Brain microvascular endothelial cell (primary cell): ENCODE measurements at regions not wholly inside any gene's neighbourhood (a gene's known extent, or its start where the extent isn't known, plus 50 kb on each side); places are given as distances from the start of the nearest gene placed in this dataset.
"Not testable (repeated sequence)": the region's sequence is repeated elsewhere in the genome, so short reads cannot be mapped to it uniquely, and the experiment has no call there.

Experiments
- DNase-seq: peaks from one replicate; pipeline ENCODE4 v3.0.0-alpha.2; 2020
- H3K27ac ChIP-seq: fragments of 250-450 bp; sonication (Bioruptor Pico); 2 replicates; pipeline ENCODE4 v1.5.1; 2020; ENCODE audit warnings: mild to moderate bottlenecking, moderate library complexity
- H3K27me3 ChIP-seq: fragments of 250-450 bp; sonication (Bioruptor Pico); replicated peaks from 2 replicates; pipeline ENCODE4 v1.5.1; 2020; ENCODE audit warnings: mild to moderate bottlenecking
- H3K36me3 ChIP-seq: fragments of 250-450 bp; sonication (Bioruptor Pico); replicated peaks from 2 replicates; pipeline ENCODE4 v1.5.1; 2020; ENCODE audit warnings: mild to moderate bottlenecking
- H3K4me3 ChIP-seq: 2 replicates; pipeline ENCODE4 v1.5.1; 2011; ENCODE audit warnings: low read depth, mild to moderate bottlenecking, control low read depth, low read length, moderate library complexity
- in situ Hi-C: cut with HindIII; loops from 2 replicates; pipeline ENCODE4 v1.10.0; 2017; ENCODE audit warnings: low sequenced_read_pairs, low pct_ligation_motif_present
- TF ChIP-seq, protein P1 (sequence below): IDR thresholded peaks from 2 replicates; pipeline ENCODE4 v1.5.1; 2011; ENCODE audit warnings: low read depth, mild to moderate bottlenecking, moderate library complexity, low read length, control low read depth, inconsistent platforms; ENCODE audit errors: missing control alignments

DNA sequence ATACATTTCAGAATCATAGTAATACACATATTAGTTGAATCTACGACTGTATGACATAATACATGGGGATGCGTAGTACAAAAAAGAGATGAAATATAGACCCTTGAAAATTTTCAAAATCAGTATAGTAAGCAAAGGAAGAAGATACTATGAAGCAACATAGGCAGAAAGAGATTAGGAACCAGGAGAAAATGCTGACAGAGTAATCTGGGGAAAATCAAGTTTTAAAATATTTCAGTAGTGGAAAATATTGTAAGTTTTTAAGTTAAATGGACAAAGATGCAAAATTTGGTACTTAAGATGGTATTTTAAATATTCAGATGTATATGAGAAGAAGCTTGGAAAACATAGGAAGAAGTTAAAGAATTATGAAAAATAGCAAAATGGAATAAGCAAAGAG, 915.6 kb upstream of the LRFN5 start:
- no peaks in the 10 kb centered on the region for H3K36me3 ChIP-seq
- TF ChIP-seq, protein P1, sequence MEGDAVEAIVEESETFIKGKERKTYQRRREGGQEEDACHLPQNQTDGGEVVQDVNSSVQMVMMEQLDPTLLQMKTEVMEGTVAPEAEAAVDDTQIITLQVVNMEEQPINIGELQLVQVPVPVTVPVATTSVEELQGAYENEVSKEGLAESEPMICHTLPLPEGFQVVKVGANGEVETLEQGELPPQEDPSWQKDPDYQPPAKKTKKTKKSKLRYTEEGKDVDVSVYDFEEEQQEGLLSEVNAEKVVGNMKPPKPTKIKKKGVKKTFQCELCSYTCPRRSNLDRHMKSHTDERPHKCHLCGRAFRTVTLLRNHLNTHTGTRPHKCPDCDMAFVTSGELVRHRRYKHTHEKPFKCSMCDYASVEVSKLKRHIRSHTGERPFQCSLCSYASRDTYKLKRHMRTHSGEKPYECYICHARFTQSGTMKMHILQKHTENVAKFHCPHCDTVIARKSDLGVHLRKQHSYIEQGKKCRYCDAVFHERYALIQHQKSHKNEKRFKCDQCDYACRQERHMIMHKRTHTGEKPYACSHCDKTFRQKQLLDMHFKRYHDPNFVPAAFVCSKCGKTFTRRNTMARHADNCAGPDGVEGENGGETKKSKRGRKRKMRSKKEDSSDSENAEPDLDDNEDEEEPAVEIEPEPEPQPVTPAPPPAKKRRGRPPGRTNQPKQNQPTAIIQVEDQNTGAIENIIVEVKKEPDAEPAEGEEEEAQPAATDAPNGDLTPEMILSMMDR = no peak
- no peak overlapping the region for H3K4me3 ChIP-seq
- DNase-seq = no peak
- in situ Hi-C loops = no loop called here
- H3K27ac ChIP-seq = no peak overlapping the region
- H3K27me3 ChIP-seq = no peaks in the 10 kb centered on the region

DNA sequence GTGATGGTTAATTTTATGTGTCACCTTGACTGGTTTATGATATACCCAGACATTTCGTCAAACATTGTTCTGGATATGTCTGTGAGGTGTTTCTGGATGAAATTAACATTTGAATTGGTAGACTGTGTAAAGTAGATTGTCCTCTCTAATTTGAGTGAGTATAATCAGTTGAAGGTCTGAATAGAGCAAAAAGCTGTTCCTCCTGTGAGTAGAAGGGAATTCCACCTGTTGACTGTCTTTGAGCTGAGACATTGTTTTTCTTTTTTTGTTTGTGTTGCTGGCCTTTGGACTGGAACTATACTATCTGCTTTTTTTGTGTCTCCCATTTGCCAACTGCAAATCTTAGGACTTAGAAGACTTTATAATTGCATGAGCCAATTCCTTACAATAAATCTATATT, 920.9 kb upstream of the LRFN5 start:
- no peaks in the 10 kb centered on the region for H3K27me3 ChIP-seq
- H3K36me3 ChIP-seq = no peaks in the 10 kb centered on the region
- no peak overlapping the region for H3K4me3 ChIP-seq
- DNase-seq = no peak
- TF ChIP-seq, protein P1 = no peak
- H3K27ac ChIP-seq = no peak overlapping the region
- in situ Hi-C loops = no loop called here

DNA sequence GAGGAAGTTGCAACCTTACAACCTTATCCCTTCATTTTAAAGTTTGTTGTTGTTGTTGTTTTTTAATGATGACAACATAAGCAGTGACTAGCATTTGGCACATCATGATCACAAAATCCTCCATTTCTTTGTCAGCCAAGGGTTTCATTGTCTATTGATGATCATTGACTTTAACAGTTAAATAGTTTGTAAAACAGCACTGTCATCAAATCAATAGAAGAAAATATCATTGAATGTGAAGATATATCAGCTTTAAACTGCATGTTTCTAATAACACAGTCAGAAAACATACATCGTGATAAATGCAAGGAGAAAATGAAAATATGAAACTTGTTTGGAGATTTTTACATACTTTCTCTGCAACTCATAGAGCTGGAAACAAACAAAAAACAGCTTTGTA, 922.3 kb upstream of the LRFN5 start:
- no peaks in the 10 kb centered on the region for H3K27me3 ChIP-seq
- H3K36me3 ChIP-seq = no peaks in the 10 kb centered on the region
- DNase-seq = no peak
- in situ Hi-C loops = no loop called here
- no peak overlapping the region for H3K27ac ChIP-seq
- H3K4me3 ChIP-seq = no peak overlapping the region
- TF ChIP-seq, protein P1 = no peak

DNA sequence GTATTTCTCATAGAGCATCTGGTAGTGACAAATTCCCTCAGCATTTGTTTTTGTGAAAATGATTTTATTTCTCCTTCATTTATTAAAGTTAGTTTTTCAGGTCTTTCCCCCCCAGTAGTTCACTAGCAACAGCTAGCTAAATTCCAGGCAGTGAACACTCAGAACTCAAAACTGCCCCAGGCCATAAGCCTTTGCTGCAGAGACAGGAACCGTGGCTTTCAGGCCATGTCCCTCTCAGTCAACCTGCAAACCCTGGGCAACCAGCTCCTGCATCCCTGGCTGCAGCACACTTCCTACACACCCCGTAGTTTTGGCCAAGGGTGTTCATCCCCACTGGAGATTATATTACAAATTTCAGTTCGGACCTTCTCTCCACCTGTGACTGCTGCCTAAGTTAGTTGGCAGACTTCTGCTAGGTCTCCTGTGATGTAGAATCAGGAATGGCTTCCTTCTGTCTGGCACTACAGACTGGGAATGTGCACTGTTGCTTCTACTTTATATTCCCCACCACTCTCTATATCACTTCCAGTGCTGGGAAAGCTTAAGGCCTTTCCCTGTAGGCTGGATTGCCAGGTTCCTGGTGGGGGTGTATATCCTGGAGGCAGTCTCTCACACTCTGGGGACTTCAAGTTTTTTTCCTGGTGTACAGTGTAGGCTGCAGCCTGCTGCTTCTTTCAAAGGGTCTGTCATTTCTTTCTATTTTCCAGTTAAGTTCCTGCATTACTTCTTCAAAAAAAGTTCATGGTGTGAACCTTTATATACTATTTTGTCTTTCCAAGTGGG, 924.4 kb upstream of the LRFN5 start:
- DNase-seq = no peak
- Histone ChIP-seq H3K27ac (no peak overlapping the region), H3K4me3 (no peak overlapping the region), H3K36me3 (no peaks in the 10 kb centered on the region), H3K27me3 (no peaks in the 10 kb centered on the region)
- TF ChIP-seq, protein P1 = no peak
- in situ Hi-C loops = no loop called here

DNA sequence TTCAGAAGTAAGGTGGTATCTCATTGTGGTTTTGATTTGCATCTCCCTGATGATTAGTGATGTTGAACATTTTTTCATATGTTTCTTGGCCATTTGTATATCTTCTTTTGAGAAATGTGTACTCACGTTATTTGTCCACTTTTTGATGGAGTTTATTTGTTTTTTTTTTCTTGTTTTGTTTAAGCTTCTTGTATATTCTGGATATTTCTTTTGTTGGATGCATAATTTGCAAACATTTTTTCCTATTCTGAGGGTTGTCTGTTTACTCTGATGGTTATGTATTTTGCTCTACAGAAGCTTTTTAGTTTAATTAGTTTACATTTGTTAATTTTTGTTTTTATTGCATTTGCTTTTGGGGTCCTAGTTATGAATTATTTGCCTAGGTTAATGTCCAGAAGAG, 927.4 kb upstream of the LRFN5 start:
- H3K27ac ChIP-seq = no peak overlapping the region
- no peak for DNase-seq
- H3K4me3 ChIP-seq = no peak overlapping the region
- H3K27me3 ChIP-seq = no peaks in the 10 kb centered on the region
- in situ Hi-C loops = no loop called here
- H3K36me3 ChIP-seq = no peaks in the 10 kb centered on the region
- TF ChIP-seq, protein P1 = no peak

DNA sequence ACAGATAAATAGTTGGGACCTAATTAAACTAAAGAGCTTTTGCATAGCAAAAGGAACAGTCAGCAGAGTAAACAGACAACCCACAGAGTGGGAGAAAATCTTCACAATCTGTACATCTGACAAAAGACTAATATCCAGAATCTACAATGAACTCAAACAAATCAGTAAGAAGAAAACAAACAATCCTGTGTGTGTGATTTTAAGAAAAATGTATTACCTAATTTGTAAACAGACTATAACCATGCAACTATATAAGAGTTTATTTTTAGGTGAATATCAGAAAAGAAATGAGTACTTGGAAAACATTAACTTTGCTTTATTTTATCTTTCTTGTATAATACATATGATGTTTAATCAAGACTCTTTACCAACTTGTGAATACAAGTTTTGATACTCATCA, 929.5 kb upstream of the LRFN5 start:
- in situ Hi-C loops, H3K36me3 ChIP-seq, H3K4me3 ChIP-seq, DNase-seq, H3K27ac ChIP-seq, H3K27me3 ChIP-seq: not testable (repeated sequence)
